GM18870 (cell line): ENCODE measurements at regions not wholly inside any gene's neighbourhood (a gene's known extent, or its start where the extent isn't known, plus 50 kb on each side); places are given as distances from the start of the nearest gene placed in this dataset.
"Not testable (repeated sequence)": the region's sequence is repeated elsewhere in the genome, so short reads cannot be mapped to it uniquely, and the experiment has no call there.

Experiments
- ATAC-seq: cut with Tn5 transposase; IDR thresholded peaks from one replicate; pipeline ENCODE4 v1.9.1; 2021; ENCODE audit warnings: moderate library complexity; ENCODE audit not compliant: unreplicated experiment

- ATAC-seq = no peak
Measured at GRCh38 chr5:85388770-85389169, 1004.1 kb upstream of the EDIL3 start.

GRCh38 chr5:85392309-85392708, 1007.6 kb upstream of the EDIL3 start:
- ATAC-seq = not testable (repeated sequence)

DNA sequence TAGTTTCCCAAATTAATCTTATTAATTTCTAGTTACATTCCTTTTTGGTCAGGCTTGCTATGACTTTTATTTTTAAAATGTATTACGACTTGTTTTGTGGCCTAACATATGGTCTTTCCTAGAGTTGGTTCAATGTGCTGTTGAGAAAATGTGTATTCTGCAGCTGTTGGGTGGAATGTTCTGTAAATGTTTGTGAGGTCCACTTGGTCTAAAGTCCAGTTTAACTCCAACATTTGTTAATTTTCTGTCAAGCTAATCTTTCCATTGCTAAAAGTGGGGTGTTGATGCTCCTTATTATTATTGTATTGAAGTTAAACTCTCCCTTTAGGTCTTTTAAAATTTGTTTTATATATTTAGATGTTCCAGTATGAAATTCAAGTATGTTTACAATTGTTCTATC, 1010.8 kb upstream of the EDIL3 start:
- ATAC-seq = no peak

DNA sequence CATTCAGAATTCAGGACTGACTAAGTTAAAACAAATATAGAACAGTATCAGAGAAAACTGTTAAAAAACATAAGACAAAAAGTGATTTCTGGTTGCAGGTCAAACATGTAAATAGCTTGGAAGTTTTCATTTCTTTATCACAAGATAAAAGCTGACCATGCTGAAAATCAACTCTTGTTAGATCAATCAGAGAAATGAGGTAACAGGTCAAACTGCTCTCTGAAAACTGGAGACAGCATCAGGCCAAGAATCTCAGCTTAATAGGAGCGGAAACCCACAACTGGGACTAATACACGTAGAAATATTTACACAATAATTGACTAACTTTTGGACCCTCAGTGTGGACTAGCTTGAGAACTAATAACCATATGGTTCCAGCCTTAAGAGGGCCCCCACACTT, 1012.8 kb upstream of the EDIL3 start:
- ATAC-seq = no peak

DNA sequence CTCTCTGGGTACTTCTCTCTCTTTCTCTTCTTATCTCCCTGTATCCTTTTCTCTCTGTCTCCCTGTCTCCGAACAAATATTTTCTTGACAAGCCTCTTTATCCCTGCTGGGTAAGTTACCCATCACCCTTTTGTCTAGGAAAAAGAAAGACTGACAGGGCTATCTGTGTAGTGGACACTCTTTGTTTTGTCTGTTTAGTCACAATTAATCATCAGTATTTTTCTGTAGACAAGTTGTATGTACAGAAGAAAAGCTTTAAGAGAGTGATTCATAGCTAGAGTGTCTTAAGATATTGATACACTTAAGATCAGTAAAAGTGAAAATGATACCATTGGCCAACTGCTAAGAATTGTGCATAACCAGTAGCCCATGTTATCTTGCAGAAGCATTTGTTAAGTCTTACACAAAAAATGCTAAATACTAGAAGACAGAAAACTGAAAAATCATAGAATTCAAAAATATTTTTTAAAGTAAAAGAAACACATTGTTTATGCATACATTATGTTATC, 1043.8 kb upstream of the EDIL3 start:
- ATAC-seq = no peak

- ATAC-seq = not testable (repeated sequence)
Measured at GRCh38 chr5:85431726-85432125, 1047.0 kb upstream of the EDIL3 start.

GRCh38 chr5:85441156-85441555, 1056.5 kb upstream of the EDIL3 start:
- no peak for ATAC-seq

GRCh38 chr5:85441853-85442252, 1057.2 kb upstream of the EDIL3 start:
- no peak for ATAC-seq

DNA sequence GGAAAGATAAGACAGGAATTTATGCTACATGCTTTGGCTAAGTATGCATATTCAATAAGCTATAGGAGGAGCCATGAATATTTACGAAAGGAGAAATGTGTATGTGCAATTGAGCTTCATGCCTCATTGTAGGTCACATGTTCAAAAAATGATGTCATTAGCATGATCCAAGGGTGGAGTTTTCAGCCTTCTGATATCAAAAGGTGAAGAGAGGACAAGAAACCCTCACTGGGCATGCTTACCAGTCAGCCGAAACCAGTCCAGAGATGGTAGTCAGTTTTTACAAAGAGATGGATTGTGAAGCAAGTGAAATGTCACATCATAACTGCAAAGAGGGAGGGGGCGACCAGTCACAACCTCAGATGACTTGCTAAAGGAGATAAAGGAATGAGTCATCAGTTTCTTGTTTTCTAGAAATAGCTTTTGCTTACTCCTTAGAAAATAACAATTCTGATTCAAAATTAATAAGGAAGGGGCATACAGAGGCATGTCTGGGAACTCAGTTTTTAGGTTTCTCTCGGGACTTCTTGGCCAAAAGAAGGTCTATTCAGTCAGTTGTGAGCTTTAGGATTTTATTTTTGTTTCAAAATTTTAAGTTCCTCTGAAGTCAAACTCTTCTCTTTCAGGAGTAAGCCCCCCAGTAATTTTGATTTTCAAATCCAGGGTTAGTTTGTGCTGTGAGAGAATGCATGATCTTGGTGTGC, 1067.8 kb upstream of the EDIL3 start:
- ATAC-seq = peak; percentile 48

- no peak for ATAC-seq
Measured at GRCh38 chr5:85453026-85453349, 1068.3 kb upstream of the EDIL3 start.

- no peak for ATAC-seq
Measured at GRCh38 chr5:85458319-85458718, 1073.6 kb upstream of the EDIL3 start.

DNA sequence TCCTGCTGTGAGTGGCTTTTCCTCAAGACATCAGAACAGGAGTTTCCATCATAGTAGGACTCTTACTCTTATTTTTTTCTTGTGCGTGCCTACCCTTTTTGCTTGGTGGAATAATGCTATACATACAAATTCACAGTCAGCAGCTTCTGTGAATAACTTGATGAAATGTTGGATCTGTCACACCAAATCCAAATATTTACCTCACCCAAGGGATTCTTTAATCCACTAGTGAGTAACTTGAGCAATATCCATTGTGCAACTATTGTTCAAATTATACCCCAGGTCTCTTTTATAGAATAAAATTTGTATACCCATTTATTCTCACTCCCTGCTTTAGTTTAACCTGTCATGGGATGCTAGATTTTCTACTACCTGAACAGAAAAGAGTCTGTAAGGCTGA, 1078.3 kb upstream of the EDIL3 start:
- ATAC-seq = no peak

GRCh38 chr5:85466423-85466822, 1081.7 kb upstream of the EDIL3 start:
- ATAC-seq = no peak

- no peak for ATAC-seq
Measured at GRCh38 chr5:85472749-85473148, 1088.1 kb upstream of the EDIL3 start.

DNA sequence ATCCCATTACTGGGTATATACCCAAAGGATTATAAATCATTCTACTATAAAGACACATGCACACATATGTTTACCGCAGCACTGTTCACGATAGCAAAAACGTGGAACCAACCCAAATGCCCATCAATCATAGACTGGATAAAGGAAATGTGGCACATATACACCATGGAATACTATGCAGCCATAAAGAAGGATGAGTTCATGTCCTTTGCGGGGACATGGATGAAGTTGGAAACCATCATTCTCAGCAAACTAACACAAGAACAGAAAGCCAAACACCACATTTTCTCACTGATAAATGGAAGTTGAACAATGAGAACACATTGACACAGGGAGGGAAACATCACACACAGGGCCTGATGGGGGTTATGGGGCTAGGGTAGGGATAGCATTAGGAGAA, 1090.5 kb upstream of the EDIL3 start:
- ATAC-seq = not testable (repeated sequence)

GRCh38 chr5:85476617-85477016, 1091.9 kb upstream of the EDIL3 start:
- no peak for ATAC-seq

DNA sequence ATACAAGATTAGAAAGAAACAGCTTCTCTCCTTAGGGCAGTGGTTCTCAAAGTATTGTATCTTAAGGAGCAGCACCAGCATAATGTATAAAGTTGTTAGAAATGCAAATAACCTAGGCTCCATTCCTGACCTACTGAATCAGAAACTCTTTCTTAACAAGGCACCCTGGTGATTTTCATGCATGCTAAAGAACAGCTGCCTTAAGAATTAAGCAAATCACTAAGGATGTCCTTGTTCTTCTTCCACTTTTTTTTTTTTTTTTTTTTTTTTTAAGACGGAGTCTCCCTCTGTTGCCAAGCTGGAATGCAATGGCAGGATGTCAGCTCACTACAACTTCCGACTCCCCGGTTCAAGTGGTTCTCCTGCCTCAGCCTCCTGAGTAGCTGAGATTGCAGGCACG, 1095.2 kb upstream of the EDIL3 start:
- no peak for ATAC-seq

GRCh38 chr5:85484982-85485574, 1100.4 kb upstream of the EDIL3 start:
- ATAC-seq = no peak

- ATAC-seq = no peak
Measured at GRCh38 chr5:85488295-85488694, 1103.6 kb upstream of the EDIL3 start.

GRCh38 chr5:85500869-85501268, 1116.2 kb upstream of the EDIL3 start:
- no peak for ATAC-seq

DNA sequence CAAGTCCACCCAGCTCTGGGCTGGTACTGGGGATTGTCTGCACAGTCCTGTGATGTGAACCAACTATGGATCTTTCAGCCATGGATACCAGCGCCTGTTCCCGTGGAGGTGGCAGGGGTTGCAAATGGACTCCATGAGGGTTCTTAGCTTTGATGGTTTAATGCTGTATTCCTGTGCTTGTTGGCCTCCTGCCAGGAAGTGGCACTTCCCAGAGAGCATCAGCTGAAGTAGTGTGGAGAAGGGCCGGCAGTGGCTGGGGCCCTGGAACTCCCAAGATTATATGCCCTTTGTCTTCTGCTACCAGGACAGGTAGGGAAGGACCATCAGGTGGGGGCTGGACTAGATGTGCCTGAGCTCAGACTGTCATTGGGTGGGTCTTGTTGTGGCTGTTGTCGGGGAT, 1104.8 kb upstream of the COX7C start:
- no peak for ATAC-seq

DNA sequence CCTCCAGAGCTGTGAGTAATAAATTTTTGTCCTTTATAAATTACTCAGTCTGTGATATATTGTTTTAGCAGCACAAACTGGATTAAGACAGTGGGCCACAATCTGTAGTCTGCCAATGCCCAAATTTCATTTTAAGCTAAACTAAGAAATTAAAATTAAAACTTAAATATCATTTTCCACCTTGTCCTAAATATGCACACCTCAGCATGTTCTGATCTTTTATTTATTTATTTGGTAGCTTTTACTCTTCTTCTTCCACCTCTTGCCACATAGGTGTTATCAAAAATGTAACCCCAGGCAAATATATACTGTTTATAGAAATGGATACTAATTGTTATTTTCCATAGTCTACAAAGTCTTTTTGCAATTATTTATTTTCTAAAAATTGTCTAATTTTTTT, 1102.2 kb upstream of the COX7C start:
- ATAC-seq = no peak

DNA sequence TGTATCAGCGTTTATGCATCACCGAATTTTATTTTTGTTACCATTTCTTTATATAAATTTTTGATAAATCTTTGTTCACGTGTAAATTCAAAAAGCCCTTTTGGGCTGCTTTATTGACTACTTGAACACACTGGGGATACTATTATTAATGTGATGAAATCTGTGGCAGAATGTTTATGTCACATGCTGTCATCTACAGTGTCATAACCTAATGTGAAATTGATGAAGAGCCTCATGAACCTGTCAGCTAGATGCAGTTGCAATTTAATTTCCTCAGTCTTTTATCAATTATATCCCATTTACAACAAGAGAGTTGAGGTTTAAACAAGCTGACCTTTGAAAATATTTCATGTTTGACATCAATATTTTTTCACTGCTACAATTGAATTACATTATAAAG, 1100.4 kb upstream of the COX7C start:
- ATAC-seq = no peak
